GM12878 (cell line): ENCODE measurements at regions not wholly inside any gene's neighbourhood (a gene's known extent, or its start where the extent isn't known, plus 50 kb on each side); places are given as distances from the start of the nearest gene placed in this dataset.

Experiments
- ATAC-seq: fragments of 200-7000 bp; cut with Tn5 transposase; 3 replicates; pipeline ENCODE4 v1.9.1; 2020; ENCODE audit warnings: mild to moderate bottlenecking, moderate library complexity
- BruUV-seq: library from RNA; stranded (reverse); fragments of 400-500 nt; replicated peaks from 2 replicates; lab custom pipeline; 2021; lab: Mats Ljungman, UMichigan
- CTCF ChIA-PET: fragments of 300-600 bp; sonication (Branson Sonifier 250); formaldehyde crosslinking; extraction: SDS; loops from one replicate; lab custom pipeline; 2021; ENCODE audit warnings: inconsistent platforms; lab: Yijun Ruan, JAX
- POLR2A ChIA-PET: fragments of 350-600 bp; formaldehyde crosslinking; extraction: SDS; loops from one replicate; lab custom pipeline; 2021; ENCODE audit warnings: inconsistent platforms; lab: Charles Lee
- RAD21 ChIA-PET: fragments of 300-600 bp; sonication (Branson Sonifier 250); formaldehyde crosslinking; loops from one replicate; lab custom pipeline; 2023; ENCODE audit warnings: antibody characterized with exemption; ENCODE audit not compliant: unreplicated experiment; lab: Charles Lee
- SMC1A ChIA-PET: fragments of 300-600 bp; sonication (Branson Sonifier 250); formaldehyde crosslinking; loops from one replicate; lab custom pipeline; 2023; ENCODE audit not compliant: unreplicated experiment, uncharacterized antibody; lab: Charles Lee
- DNase-seq: peaks from one replicate; pipeline ENCODE4 v3.0.0-alpha.2; 2011; ENCODE audit warnings: low read depth, low spot score
- FAIRE-seq: peaks from 3 replicates; lab custom pipeline; 2011; peaks lifted over from hg19 to GRCh38; lab: Jason Lieb, UNC
- H2AFZ ChIP-seq: 2 replicates; pipeline ENCODE4 v1.6.0; 2011; ENCODE audit warnings: low read depth, low read length, control low read depth; ENCODE audit not compliant: control insufficient read depth
- H3K27ac ChIP-seq: 2 replicates; pipeline ENCODE4 v1.5.1; 2011; ENCODE audit warnings: control low read depth; ENCODE audit not compliant: control insufficient read depth, insufficient read depth
- H3K27me3 ChIP-seq, 2 experiments: replicated peaks in 1 of 2; 2 replicates each; pipeline versions ENCODE4 v1.6.0 to v1.6.1; 2011; ENCODE audit warnings: low read length in 1 of 2; ENCODE audit not compliant: control insufficient read depth in 2 of 2, insufficient read depth in 2 of 2
- H3K36me3 ChIP-seq, 2 experiments: 2 replicates each; pipeline ENCODE4 v1.5.1; 2011; ENCODE audit warnings: low read length in 1 of 2; ENCODE audit not compliant: control insufficient read depth in 2 of 2, insufficient read depth in 2 of 2
- H3K4me1 ChIP-seq: 2 replicates; pipeline ENCODE4 v1.6.1; 2011; ENCODE audit warnings: mild to moderate bottlenecking, low read length, moderate library complexity, mixed read lengths; ENCODE audit not compliant: control insufficient read depth, insufficient read depth
- H3K4me2 ChIP-seq: 2 replicates; pipeline ENCODE4 v1.6.0; 2011; ENCODE audit warnings: control low read depth; ENCODE audit not compliant: control insufficient read depth, insufficient read depth
- H3K4me3 ChIP-seq: fragments of 200-600 bp; sonication (generic); 2 replicates; pipeline ENCODE4 v1.5.1; 2016
- H3K79me2 ChIP-seq: 2 replicates; pipeline ENCODE4 v1.6.0; 2011; ENCODE audit warnings: low read length; ENCODE audit not compliant: control insufficient read depth, insufficient read depth
- H3K9ac ChIP-seq: 2 replicates; pipeline ENCODE4 v1.8.0; 2011; ENCODE audit warnings: low read length, control low read depth, mixed read lengths; ENCODE audit not compliant: control insufficient read depth, insufficient read depth
- H3K9me3 ChIP-seq: replicated peaks from 3 replicates; pipeline ENCODE4 v1.5.1; 2011; ENCODE audit warnings: mild to moderate bottlenecking, low read length; ENCODE audit not compliant: control insufficient read depth, insufficient read depth
- H4K20me1 ChIP-seq: 2 replicates; pipeline ENCODE4 v1.6.0; 2011; ENCODE audit not compliant: control insufficient read depth, insufficient read depth
- ASH2L ChIP-seq: fragments of 300-600, 200-600 bp; sonication (generic); IDR thresholded peaks from 2 replicates; pipeline ENCODE4 v1.6.1; 2017; ENCODE audit warnings: low read depth, mild to moderate bottlenecking, borderline replicate concordance
- BRCA1 ChIP-seq: IDR thresholded peaks from 2 replicates; pipeline ENCODE4 v1.6.1; 2011; ENCODE audit warnings: low read depth, low read length, improper control_type of control experiment
- CBX3 ChIP-seq: fragments of 200-600 bp; sonication (generic); IDR thresholded peaks from 2 replicates; pipeline ENCODE4 v1.6.1; 2016; ENCODE audit warnings: low read depth, borderline replicate concordance
- DPF2 ChIP-seq: fragments of 450-650 bp; IDR thresholded peaks from 2 replicates; pipeline ENCODE4 v1.6.1; 2017; ENCODE audit warnings: mild to moderate bottlenecking
- EGR1 ChIP-seq, 2 experiments: IDR thresholded peaks; 1 replicate in 1 of 2; 2 replicates in 1 of 2; pipeline ENCODE4 v1.6.1; 2011 to 2012; ENCODE audit warnings: low read depth in 2 of 2, low read length in 2 of 2, borderline replicate concordance in 1 of 2, mild to moderate bottlenecking in 1 of 2, moderate library complexity in 1 of 2
- FOS ChIP-seq: IDR thresholded peaks from 3 replicates; pipeline ENCODE4 v1.6.1; 2011; ENCODE audit warnings: borderline replicate concordance; ENCODE audit not compliant: insufficient read length; ENCODE audit errors: extremely low read depth
- HDGF ChIP-seq: fragments of 450-650 bp; IDR thresholded peaks from 2 replicates; pipeline ENCODE4 v1.6.1; 2016; ENCODE audit warnings: antibody characterized with exemption
- KDM1A ChIP-seq: fragments of 200-600 bp; sonication (generic); IDR thresholded peaks from 2 replicates; pipeline ENCODE4 v1.6.1; 2016; ENCODE audit warnings: borderline replicate concordance
- PAX5 ChIP-seq: IDR thresholded peaks from 2 replicates; pipeline ENCODE4 v1.6.1; 2011; ENCODE audit warnings: low read depth, low read length, borderline replicate concordance
- POLR2AphosphoS5 ChIP-seq: IDR thresholded peaks from 2 replicates; pipeline ENCODE4 v1.6.1; 2011; ENCODE audit warnings: mild to moderate bottlenecking, low read length, inconsistent platforms
- STAT1 ChIP-seq: fragments of 450-650 bp; conservative IDR thresholded peaks from 2 replicates; pipeline ENCODE4 v1.6.1; 2014; ENCODE audit warnings: antibody characterized with exemption, mild to moderate bottlenecking
- YBX1 ChIP-seq: fragments of 450-650 bp; IDR thresholded peaks from 2 replicates; pipeline ENCODE4 v1.6.1; 2016; ENCODE audit warnings: antibody characterized with exemption
- YY1 ChIP-seq: IDR thresholded peaks from 2 replicates; pipeline ENCODE4 v1.6.1; 2011; ENCODE audit warnings: low read depth, mild to moderate bottlenecking, low read length
- ZNF217 ChIP-seq: fragments of 450-650 bp; IDR thresholded peaks from 2 replicates; pipeline ENCODE4 v1.6.1; 2017; ENCODE audit warnings: antibody characterized with exemption, mild to moderate bottlenecking
- WGBS: methylation state at CpG from one replicate; pipeline ENCODE4 v1.1.6; 2016; ENCODE audit warnings: low lambda C conversion rate; ENCODE audit not compliant: insufficient replicate concordance, insufficient coverage; ENCODE audit errors: missing lambda C conversion rate; 5-methylcytosine and 5-hydroxymethylcytosine counted together
- in situ Hi-C: fragments of 300-500 bp; cut with MboI; formaldehyde crosslinking; loops from 9 replicates; pipeline ENCODE4 v1.14.3; 2018; ENCODE audit warnings: mixed read lengths
- intact Hi-C: fragments of 100-400 bp; cut with micrococcal nuclease; formaldehyde crosslinking; loops from one replicate; pipeline ENCODE4 v1.14.2; 2022; ENCODE audit not compliant: unreplicated experiment
- TF ChIP-seq, protein P1 (sequence below): fragments of 450-650 bp; IDR thresholded peaks from 2 replicates; pipeline ENCODE4 v1.6.1; 2017; ENCODE audit warnings: mild to moderate bottlenecking, moderate library complexity

- no peak overlapping the region for H3K9ac ChIP-seq
- no peaks in the 10 kb centered on the region for H3K4me1 ChIP-seq
- ChIA-PET SMC1A (interaction anchor here (0.6 kb wide), 1 partner anchor 852 kb away, joined by 3 read pairs; no protein-coding TSS in a partner anchor), CTCF (no interaction called here), POLR2A (no interaction called here), RAD21 (no interaction called here)
- H4K20me1 ChIP-seq, result no peaks in the 10 kb centered on the region
- FAIRE-seq, result no peak
- no peaks in the 10 kb centered on the region for H3K36me3 ChIP-seq
- H2AFZ ChIP-seq, result no peak overlapping the region
- no peak for ATAC-seq
- in situ Hi-C loops, result no loop called here
- 2% methylated on average over 3 of the region's 3 CpGs for WGBS
- H3K27ac ChIP-seq, result no peak overlapping the region
- H3K9me3 ChIP-seq, result no peaks in the 10 kb centered on the region
- no peak overlapping the region for H3K4me3 ChIP-seq
- no peaks in the 10 kb centered on the region for H3K79me2 ChIP-seq
- no peaks in the 10 kb centered on the region for H3K27me3 ChIP-seq
- DNase-seq, result no peak
- H3K4me2 ChIP-seq, result no peak overlapping the region
- BruUV-seq, result no TSS peak
- TF ChIP-seq KDM1A (no peak), ASH2L (no peak), EGR1 (IDR thresholded peaks at IDR 0.05; ENCODE audit: borderline replicate concordance in 1 of 2, low read depth in 2 of 2, low read length in 2 of 2) (no peak), STAT1 (no peak), DPF2 (no peak), POLR2AphosphoS5 (no peak), ZNF217 (no peak), YY1 (no peak), HDGF (no peak), CBX3 (no peak), YBX1 (no peak)
- intact Hi-C loops, result no loop called here
Observed at GRCh38 chr7:49151146-49151545, 226.8 kb downstream of the CDC14C start.

DNA sequence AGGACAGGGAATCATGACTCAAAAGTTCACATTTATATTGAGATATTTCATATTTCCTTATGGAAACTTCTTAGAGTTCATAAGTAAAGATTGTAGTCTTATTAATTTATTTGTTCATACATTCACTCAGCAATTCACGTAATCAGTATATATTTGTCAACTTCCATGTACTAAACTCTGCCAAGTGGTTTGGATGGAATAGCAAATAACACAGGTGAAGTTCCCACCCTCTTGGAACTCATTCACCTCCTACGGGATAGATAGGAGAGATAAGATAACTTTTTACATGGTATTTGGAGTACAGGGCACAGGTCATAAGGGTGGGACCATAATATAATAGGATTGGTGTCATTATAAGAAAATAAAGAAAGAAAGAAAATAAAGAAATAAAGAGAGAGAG lies 234.0 kb downstream of the CDC14C start:
- no peak overlapping the region for H2AFZ ChIP-seq
- ChIA-PET RAD21 (no interaction called here), POLR2A (no interaction called here), SMC1A (no interaction called here), CTCF (no interaction called here)
- no peak overlapping the region for H3K4me3 ChIP-seq
- no peak overlapping the region for H3K4me2 ChIP-seq
- no peak for ATAC-seq
- H3K4me1 ChIP-seq, result no peaks in the 10 kb centered on the region
- no peak for DNase-seq
- H4K20me1 ChIP-seq, result no peaks in the 10 kb centered on the region
- H3K79me2 ChIP-seq, result no peaks in the 10 kb centered on the region
- H3K36me3 ChIP-seq, result no peaks in the 10 kb centered on the region
- FAIRE-seq, result no peak
- H3K9ac ChIP-seq, result no peak overlapping the region
- H3K9me3 ChIP-seq, result no peaks in the 10 kb centered on the region
- BruUV-seq, result no TSS peak
- H3K27ac ChIP-seq, result no peak overlapping the region
- H3K27me3 ChIP-seq, result no peaks in the 10 kb centered on the region
- 25% methylated on average over 2 of the region's 2 CpGs for WGBS
- in situ Hi-C loops, result no loop called here
- intact Hi-C loops, result no loop called here
- no peak for TF ChIP-seq FOS
- TF ChIP-seq, protein P1, sequence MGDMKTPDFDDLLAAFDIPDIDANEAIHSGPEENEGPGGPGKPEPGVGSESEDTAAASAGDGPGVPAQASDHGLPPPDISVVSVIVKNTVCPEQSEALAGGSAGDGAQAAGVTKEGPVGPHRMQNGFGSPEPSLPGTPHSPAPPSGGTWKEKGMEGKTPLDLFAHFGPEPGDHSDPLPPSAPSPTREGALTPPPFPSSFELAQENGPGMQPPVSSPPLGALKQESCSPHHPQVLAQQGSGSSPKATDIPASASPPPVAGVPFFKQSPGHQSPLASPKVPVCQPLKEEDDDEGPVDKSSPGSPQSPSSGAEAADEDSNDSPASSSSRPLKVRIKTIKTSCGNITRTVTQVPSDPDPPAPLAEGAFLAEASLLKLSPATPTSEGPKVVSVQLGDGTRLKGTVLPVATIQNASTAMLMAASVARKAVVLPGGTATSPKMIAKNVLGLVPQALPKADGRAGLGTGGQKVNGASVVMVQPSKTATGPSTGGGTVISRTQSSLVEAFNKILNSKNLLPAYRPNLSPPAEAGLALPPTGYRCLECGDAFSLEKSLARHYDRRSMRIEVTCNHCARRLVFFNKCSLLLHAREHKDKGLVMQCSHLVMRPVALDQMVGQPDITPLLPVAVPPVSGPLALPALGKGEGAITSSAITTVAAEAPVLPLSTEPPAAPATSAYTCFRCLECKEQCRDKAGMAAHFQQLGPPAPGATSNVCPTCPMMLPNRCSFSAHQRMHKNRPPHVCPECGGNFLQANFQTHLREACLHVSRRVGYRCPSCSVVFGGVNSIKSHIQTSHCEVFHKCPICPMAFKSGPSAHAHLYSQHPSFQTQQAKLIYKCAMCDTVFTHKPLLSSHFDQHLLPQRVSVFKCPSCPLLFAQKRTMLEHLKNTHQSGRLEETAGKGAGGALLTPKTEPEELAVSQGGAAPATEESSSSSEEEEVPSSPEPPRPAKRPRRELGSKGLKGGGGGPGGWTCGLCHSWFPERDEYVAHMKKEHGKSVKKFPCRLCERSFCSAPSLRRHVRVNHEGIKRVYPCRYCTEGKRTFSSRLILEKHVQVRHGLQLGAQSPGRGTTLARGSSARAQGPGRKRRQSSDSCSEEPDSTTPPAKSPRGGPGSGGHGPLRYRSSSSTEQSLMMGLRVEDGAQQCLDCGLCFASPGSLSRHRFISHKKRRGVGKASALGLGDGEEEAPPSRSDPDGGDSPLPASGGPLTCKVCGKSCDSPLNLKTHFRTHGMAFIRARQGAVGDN, result no peak
- no peak for TF ChIP-seq BRCA1
- no peak for TF ChIP-seq PAX5
